ENCODE measurements at regions not wholly inside any gene's neighbourhood (a gene's known extent, or its start where the extent isn't known, plus 50 kb on each side); places are given as distances from the start of the nearest gene placed in this dataset.

DNA sequence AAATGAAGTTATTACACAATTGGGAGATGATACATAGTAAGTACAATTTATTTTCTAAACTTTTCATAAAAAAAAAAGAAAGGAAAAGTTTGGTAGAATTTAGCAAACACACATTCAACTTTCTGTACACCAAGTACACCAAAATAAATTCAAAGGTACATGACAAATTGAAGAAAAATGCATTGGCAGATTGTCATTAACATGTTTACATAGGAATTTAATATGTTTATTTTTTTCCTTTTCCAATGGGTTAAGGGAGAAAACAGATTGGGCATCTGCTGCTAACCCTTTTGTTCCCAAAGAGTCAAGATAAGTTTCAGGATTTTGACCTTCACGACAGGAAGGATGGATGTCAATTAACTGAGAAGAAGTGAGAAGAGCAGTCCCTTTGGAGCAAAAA, 620.4 kb downstream of the XIRP2 start:
- TF ChIP-seq, protein P1, sequence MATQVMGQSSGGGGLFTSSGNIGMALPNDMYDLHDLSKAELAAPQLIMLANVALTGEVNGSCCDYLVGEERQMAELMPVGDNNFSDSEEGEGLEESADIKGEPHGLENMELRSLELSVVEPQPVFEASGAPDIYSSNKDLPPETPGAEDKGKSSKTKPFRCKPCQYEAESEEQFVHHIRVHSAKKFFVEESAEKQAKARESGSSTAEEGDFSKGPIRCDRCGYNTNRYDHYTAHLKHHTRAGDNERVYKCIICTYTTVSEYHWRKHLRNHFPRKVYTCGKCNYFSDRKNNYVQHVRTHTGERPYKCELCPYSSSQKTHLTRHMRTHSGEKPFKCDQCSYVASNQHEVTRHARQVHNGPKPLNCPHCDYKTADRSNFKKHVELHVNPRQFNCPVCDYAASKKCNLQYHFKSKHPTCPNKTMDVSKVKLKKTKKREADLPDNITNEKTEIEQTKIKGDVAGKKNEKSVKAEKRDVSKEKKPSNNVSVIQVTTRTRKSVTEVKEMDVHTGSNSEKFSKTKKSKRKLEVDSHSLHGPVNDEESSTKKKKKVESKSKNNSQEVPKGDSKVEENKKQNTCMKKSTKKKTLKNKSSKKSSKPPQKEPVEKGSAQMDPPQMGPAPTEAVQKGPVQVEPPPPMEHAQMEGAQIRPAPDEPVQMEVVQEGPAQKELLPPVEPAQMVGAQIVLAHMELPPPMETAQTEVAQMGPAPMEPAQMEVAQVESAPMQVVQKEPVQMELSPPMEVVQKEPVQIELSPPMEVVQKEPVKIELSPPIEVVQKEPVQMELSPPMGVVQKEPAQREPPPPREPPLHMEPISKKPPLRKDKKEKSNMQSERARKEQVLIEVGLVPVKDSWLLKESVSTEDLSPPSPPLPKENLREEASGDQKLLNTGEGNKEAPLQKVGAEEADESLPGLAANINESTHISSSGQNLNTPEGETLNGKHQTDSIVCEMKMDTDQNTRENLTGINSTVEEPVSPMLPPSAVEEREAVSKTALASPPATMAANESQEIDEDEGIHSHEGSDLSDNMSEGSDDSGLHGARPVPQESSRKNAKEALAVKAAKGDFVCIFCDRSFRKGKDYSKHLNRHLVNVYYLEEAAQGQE (IDR thresholded peaks at IDR 0.05): no peak
- TF ChIP-seq YY1 (IDR thresholded peaks at IDR 0.05) (no peak), JUND (IDR thresholded peaks at IDR 0.05) (no peak), EGR1 (IDR thresholded peaks at IDR 0.05; ENCODE audit: low read depth in 2 of 2) (no peak), RXRA (IDR thresholded peaks at IDR 0.05) (no peak), FOXA1 (IDR thresholded peaks at IDR 0.05) (no peak), TAF1 (conservative IDR thresholded peaks at IDR 0.05) (no peak), HNF4A (conservative IDR thresholded peaks at IDR 0.05) (no peak)
- TF ChIP-seq, protein P2, sequence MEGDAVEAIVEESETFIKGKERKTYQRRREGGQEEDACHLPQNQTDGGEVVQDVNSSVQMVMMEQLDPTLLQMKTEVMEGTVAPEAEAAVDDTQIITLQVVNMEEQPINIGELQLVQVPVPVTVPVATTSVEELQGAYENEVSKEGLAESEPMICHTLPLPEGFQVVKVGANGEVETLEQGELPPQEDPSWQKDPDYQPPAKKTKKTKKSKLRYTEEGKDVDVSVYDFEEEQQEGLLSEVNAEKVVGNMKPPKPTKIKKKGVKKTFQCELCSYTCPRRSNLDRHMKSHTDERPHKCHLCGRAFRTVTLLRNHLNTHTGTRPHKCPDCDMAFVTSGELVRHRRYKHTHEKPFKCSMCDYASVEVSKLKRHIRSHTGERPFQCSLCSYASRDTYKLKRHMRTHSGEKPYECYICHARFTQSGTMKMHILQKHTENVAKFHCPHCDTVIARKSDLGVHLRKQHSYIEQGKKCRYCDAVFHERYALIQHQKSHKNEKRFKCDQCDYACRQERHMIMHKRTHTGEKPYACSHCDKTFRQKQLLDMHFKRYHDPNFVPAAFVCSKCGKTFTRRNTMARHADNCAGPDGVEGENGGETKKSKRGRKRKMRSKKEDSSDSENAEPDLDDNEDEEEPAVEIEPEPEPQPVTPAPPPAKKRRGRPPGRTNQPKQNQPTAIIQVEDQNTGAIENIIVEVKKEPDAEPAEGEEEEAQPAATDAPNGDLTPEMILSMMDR (IDR thresholded peaks at IDR 0.05; ENCODE audit: low read depth, low read length, missing input control): no peak
- TF ChIP-seq, protein P3, sequence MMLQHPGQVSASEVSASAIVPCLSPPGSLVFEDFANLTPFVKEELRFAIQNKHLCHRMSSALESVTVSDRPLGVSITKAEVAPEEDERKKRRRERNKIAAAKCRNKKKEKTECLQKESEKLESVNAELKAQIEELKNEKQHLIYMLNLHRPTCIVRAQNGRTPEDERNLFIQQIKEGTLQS (IDR thresholded peaks at IDR 0.05): no peak
